Kasumi-1 (cell line): ENCODE measurements at regions not wholly inside any gene's neighbourhood (a gene's known extent, or its start where the extent isn't known, plus 50 kb on each side); places are given as distances from the start of the nearest gene placed in this dataset.
"Not testable (repeated sequence)": the region's sequence is repeated elsewhere in the genome, so short reads cannot be mapped to it uniquely, and the experiment has no call there.

Experiments used
- DNase-seq, 2 experiments: peaks; one replicate each; lab custom pipeline; 2025; lab: John Stamatoyannopoulos, UW

- DNase-seq: no peak
These were observed 220.9 kb upstream of the KCNK2 start for GRCh38 chr1:214861615-214862014.

- no peak for DNase-seq
These were observed 220.1 kb upstream of the KCNK2 start for GRCh38 chr1:214862421-214862820.

GRCh38 chr1:214864896-214865688, 217.4 kb upstream of the KCNK2 start:
- no peak for DNase-seq

GRCh38 chr1:214870426-214870825, 212.1 kb upstream of the KCNK2 start:
- not testable (repeated sequence) for DNase-seq

DNA sequence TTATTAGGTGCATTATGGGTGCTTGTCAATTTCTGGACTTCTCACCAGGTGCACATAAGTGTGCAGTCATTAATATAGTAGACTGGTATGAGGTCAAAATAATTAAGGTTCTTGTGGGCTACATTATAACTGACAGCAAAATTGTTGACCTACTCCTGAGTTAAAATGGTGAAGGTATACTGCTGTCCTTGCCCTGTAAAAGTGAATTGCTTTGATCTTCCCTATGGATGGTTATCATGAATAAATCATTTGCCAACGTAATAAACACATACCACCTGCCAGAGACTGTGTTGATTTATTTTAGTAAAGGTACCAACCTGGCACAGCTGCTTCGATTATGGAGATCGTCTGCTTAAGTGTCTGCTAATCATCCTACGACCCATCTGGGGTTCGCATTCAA, 201.6 kb upstream of the KCNK2 start:
- DNase-seq: no peak

GRCh38 chr1:214882616-214883015, 199.9 kb upstream of the KCNK2 start:
- no peak for DNase-seq

DNA sequence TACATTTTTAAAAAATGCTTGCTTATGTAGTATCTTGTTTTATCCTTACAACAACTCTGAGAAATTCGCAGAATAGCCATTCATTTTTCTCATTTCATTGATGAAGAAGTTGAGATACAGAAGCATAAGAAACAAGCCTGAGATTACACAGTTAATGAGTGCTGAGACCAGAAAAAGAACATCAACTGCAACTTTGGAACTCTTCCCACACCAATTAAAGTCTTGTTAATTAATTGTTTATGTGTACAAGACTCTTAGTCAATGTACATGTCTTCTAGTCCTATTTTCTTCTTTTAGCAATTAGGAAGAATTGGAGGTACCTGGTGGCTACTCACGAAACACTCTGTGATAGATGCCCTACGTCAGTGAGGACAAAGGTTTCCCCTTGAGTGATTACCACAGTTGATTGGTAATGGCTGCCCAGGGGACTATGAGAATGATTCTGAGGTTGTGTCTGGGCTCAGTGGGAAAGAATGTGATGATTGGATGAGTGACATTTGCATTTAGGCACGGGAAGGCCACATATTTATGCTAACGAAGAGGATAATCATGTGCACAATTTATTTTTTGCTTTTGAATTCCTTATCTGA, 187.4 kb upstream of the KCNK2 start:
- no peak for DNase-seq

DNA sequence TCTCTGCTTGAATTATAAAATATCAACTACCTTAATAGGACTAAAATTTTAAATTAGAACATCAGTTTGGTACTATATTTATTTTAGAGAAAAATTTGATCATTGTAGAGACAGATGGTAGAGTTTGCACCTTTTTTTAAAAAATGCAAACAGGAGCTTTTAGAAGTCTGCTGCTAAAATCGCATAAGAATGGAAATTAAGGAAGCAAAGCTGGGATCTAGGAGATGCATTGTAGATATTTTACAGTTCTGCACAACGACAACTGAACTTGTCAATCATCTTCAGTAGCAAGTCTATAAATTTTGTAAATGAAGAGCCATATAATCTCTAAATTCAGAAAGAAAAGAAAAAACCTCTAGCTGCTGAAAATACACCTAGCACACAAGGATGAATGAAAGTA, 185.6 kb upstream of the KCNK2 start:
- DNase-seq: no peak

- DNase-seq: no peak
These were observed 185.0 kb upstream of the KCNK2 start for GRCh38 chr1:214897581-214897980.

DNA sequence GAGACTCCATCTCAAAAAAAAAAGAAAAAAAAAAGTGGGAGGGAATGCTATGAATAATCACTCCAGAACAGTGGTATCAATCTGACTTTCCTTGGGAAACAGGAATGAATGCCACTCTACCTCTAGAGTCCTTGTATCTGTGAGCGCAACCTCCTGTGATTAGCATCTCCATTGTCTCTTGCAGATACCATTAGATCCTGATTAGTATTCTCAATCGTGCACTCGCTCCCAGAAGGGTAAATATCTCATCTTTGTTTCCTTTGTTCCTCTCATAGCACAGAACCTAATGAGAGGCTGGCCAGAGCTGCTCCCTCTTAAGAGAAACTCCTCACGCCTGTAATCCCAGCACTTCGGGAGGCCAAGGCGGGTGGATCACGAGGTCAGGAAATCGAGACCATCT, 184.4 kb upstream of the KCNK2 start:
- no peak for DNase-seq

DNA sequence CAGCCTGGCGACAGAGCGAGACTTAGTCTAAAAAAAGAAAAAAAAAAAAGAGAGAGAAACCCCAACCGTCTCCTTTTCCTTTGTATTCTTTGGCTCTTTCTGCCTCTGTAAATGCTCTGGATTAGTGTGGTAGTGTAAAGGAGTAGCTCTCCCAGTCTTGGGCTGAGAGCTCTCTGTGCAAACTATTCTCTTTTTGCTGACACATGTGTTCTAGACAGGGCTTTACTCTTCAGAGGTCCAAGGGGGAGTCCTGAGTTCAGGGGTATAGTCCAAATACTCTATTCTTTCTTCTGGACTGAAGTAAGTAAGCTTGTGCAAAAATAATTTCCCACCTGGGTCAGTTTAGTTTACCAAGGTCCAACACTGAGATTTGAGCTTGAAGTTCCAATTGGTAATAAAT, 183.8 kb upstream of the KCNK2 start:
- DNase-seq: no peak

DNA sequence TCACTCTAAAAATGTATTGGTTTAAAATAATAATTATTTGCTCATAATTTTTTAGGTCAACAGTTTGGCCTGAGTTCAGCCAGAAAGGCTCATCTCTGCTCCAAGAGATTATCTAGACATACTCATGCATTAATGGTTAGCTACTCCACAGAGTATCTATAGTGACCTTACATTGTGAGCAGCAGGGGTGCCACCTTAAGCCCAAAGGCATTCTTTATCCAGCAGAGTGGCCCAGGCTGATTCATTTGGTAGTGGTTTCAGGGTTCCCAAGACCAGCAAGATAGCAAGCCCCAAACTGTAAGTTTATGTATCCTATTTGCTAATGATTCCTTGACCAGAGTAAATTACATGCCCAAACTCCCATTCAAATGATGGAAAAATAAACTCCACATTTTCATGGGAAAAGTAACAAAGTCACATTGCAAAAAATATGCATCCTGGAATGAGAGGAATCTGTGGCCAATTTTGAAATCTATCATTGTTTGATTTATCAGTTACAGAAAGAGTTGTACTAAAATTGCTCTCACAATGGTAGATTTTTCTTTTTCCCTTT, 182.6 kb upstream of the KCNK2 start:
- no peak for DNase-seq

GRCh38 chr1:214900590-214900989, 181.9 kb upstream of the KCNK2 start:
- no peak for DNase-seq

- DNase-seq: no peak
These were observed 180.8 kb upstream of the KCNK2 start for GRCh38 chr1:214901718-214902117.

GRCh38 chr1:214902636-214903320, 179.8 kb upstream of the KCNK2 start:
- DNase-seq: no peak

DNA sequence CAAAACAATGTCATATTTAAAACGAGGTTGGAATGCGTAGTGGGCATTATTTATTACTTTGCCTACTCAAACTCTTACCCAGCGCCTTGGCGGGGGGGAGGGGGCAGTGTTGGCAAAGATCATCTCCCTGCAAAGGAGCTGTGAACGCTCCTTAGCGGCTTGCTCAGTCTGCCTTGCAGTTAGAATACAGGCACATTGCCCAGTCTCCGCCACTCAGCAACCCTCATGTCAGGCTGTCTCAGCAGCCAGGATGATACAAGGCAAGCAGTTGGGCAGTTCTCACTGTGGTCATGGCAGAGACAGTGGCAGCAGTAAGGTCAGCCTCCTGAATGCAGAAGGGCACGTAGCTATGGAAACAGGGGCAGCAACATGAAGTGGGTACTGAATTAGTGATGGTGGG, 170.4 kb upstream of the KCNK2 start:
- DNase-seq: no peak

GRCh38 chr1:214913966-214914365, 168.6 kb upstream of the KCNK2 start:
- no peak for DNase-seq

DNA sequence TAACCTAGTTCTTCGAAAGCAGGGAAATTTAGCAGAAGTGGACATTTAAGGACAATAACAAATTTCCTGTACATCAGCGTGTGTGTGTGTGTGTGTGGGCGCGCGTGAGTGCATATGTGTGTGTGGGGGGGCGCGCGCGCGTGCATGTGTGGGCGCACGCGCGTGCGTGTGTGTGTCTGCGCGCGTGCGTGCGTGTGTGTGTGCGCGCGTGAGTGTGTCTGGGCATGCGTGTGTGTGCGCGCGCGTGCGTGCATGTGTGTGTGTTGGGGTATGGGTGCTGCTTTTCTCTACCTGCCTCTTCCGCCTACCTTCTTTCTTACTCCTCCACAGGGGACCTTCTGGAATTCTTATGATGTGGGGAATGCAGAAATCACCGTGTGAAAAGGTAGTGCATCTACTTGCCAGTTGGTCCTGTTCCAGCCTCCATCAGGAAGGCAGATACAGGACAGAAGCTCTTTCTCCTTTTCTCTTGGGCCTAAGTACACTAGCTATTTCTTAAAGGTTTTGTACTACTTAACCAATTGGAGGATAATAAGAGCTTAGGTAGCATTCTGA, 165.4 kb upstream of the KCNK2 start:
- no peak for DNase-seq

DNA sequence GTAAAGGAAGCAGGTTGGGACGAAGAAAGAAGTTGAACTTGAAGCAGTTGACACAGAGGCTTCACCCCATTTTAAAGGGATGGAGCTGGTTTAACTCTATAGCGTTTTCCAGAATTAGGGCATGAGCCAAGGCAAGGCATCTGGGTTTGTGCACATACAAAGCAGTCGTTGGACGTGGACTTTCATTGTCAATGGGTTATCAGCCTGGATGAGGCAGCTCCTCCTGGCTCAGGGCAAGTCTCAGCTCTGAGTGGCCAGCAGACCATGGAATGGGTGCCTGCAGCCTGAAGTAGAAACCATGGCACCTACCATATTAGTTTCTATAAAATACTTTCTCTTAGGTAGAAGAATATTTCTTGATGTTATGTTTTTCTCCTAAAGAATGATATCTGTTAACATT, 163.8 kb upstream of the KCNK2 start:
- no peak for DNase-seq

GRCh38 chr1:214920337-214920736, 162.2 kb upstream of the KCNK2 start:
- no peak for DNase-seq

- DNase-seq: no peak
These were observed 159.1 kb upstream of the KCNK2 start for GRCh38 chr1:214923278-214923915.

DNA sequence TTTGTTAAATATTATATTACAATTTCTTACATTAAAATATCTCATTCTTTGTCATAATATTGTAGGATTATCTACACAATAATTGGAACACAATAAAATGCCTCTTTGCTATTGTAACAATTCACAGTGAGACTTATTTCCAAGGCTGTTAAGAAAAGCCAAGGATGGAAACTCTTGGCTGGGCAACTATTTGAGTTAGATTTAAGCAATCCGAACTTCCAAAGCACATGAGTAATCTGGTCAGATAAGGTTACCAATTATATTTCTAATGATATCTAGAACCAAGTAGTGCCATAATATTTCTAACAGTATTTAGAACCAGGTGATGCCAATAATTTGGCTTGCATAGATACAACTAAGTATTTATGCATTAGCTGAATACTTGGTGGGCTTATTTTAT, 154.7 kb upstream of the KCNK2 start:
- no peak for DNase-seq
